Skeletal muscle satellite cell (primary cell): ENCODE measurements at regions not wholly inside any gene's neighbourhood (a gene's known extent, or its start where the extent isn't known, plus 50 kb on each side); places are given as distances from the start of the nearest gene placed in this dataset.

ENCODE experiments used
- H3K27me3 ChIP-seq: 2 replicates; pipeline ENCODE4 v1.7.0; 2013; ENCODE audit warnings: low read length; ENCODE audit not compliant: control insufficient read depth, insufficient read depth
- H3K36me3 ChIP-seq: 2 replicates; pipeline ENCODE4 v1.7.0; 2013; ENCODE audit warnings: mild to moderate bottlenecking, control low read depth, low read length; ENCODE audit not compliant: insufficient read depth
- H3K4me1 ChIP-seq: 2 replicates; pipeline ENCODE4 v1.7.0; 2013; ENCODE audit warnings: low read length; ENCODE audit not compliant: control insufficient read depth, insufficient read depth
- H3K4me2 ChIP-seq: 2 replicates; pipeline ENCODE4 v1.7.0; 2013; ENCODE audit warnings: mild to moderate bottlenecking, low read length
- H3K4me3 ChIP-seq: 2 replicates; pipeline ENCODE4 v1.7.0; 2013; ENCODE audit warnings: low read length
- H3K9ac ChIP-seq: 2 replicates; pipeline ENCODE4 v1.7.0; 2013; ENCODE audit warnings: mild to moderate bottlenecking, low read depth, low read length, moderate library complexity
- H3K9me3 ChIP-seq: replicated peaks from 2 replicates; pipeline ENCODE4 v1.7.0; 2013; ENCODE audit warnings: mild to moderate bottlenecking, control low read depth, low read length

GRCh38 chr18:57915248-57915647, 112.1 kb upstream of the ATP8B1 start:
- no peak overlapping the region for H3K4me3 ChIP-seq

GRCh38 chr18:57913686-57914085, 110.6 kb upstream of the ATP8B1 start:
- no peak overlapping the region for H3K4me3 ChIP-seq
- no peaks in the 10 kb centered on the region for H3K9me3 ChIP-seq
- H3K36me3 ChIP-seq, result no peaks in the 10 kb centered on the region
- H3K27me3 ChIP-seq, result no peaks in the 10 kb centered on the region
- H3K4me1 ChIP-seq, result peaks cover 23% of the 10 kb centered on the region
- no peak overlapping the region for H3K9ac ChIP-seq
- no peak overlapping the region for H3K4me2 ChIP-seq

More at GRCh38 chr18:57915248-57915647, 112.1 kb upstream of the ATP8B1 start:
- H3K4me2 ChIP-seq, result no peak overlapping the region
- H3K27me3 ChIP-seq, result no peaks in the 10 kb centered on the region
- peaks cover 23% of the 10 kb centered on the region for H3K4me1 ChIP-seq
- no peaks in the 10 kb centered on the region for H3K36me3 ChIP-seq
- H3K9ac ChIP-seq, result no peak overlapping the region
- H3K9me3 ChIP-seq, result no peaks in the 10 kb centered on the region

- peaks cover 6% of the 10 kb centered on the region for H3K4me1 ChIP-seq
- no peaks in the 10 kb centered on the region for H3K36me3 ChIP-seq
- no peak overlapping the region for H3K4me2 ChIP-seq
- H3K27me3 ChIP-seq, result peaks cover 7% of the 10 kb centered on the region
- no peak overlapping the region for H3K4me3 ChIP-seq
- H3K9me3 ChIP-seq, result no peaks in the 10 kb centered on the region
- H3K9ac ChIP-seq, result no peak overlapping the region
These were observed 107.7 kb upstream of the ATP8B1 start for GRCh38 chr18:57910817-57911216.

GRCh38 chr18:57910134-57910533, 107.0 kb upstream of the ATP8B1 start:
- Histone ChIP-seq H3K9me3 (no peaks in the 10 kb centered on the region), H3K4me2 (no peak overlapping the region), H3K27me3 (peaks cover 7% of the 10 kb centered on the region), H3K9ac (no peak overlapping the region), H3K36me3 (no peaks in the 10 kb centered on the region), H3K4me1 (no peaks in the 10 kb centered on the region), H3K4me3 (no peak overlapping the region)

- no peaks in the 10 kb centered on the region for H3K9me3 ChIP-seq
- no peaks in the 10 kb centered on the region for H3K4me1 ChIP-seq
- peaks cover 7% of the 10 kb centered on the region for H3K27me3 ChIP-seq
- no peaks in the 10 kb centered on the region for H3K36me3 ChIP-seq
- no peak overlapping the region for H3K4me2 ChIP-seq
- H3K9ac ChIP-seq, result no peak overlapping the region
- H3K4me3 ChIP-seq, result no peak overlapping the region
These were observed 106.5 kb upstream of the ATP8B1 start for GRCh38 chr18:57909620-57910019.

- Histone ChIP-seq H3K27me3 (peaks cover 7% of the 10 kb centered on the region), H3K4me3 (no peak overlapping the region), H3K9ac (no peak overlapping the region), H3K9me3 (no peaks in the 10 kb centered on the region), H3K4me2 (no peak overlapping the region), H3K36me3 (no peaks in the 10 kb centered on the region), H3K4me1 (no peaks in the 10 kb centered on the region)
These were observed 105.0 kb upstream of the ATP8B1 start for GRCh38 chr18:57908092-57908491.

- H3K4me1 ChIP-seq, result no peaks in the 10 kb centered on the region
- no peak overlapping the region for H3K9ac ChIP-seq
- no peaks in the 10 kb centered on the region for H3K36me3 ChIP-seq
- H3K9me3 ChIP-seq, result no peaks in the 10 kb centered on the region
- H3K27me3 ChIP-seq, result peaks cover 7% of the 10 kb centered on the region
- no peak overlapping the region for H3K4me3 ChIP-seq
- H3K4me2 ChIP-seq, result no peak overlapping the region
These were observed 104.4 kb upstream of the ATP8B1 start for GRCh38 chr18:57907550-57907949.

GRCh38 chr18:57906852-57907251, 103.7 kb upstream of the ATP8B1 start:
- H3K9ac ChIP-seq, result no peak overlapping the region
- H3K27me3 ChIP-seq, result peaks cover 7% of the 10 kb centered on the region
- H3K9me3 ChIP-seq, result no peaks in the 10 kb centered on the region
- H3K4me2 ChIP-seq, result no peak overlapping the region
- no peaks in the 10 kb centered on the region for H3K36me3 ChIP-seq
- no peak overlapping the region for H3K4me3 ChIP-seq
- H3K4me1 ChIP-seq, result no peaks in the 10 kb centered on the region

- Histone ChIP-seq H3K36me3 (no peaks in the 10 kb centered on the region), H3K4me2 (no peak overlapping the region), H3K4me3 (no peak overlapping the region), H3K9ac (no peak overlapping the region), H3K4me1 (peaks cover under 1% of the 10 kb centered on the region), H3K9me3 (no peaks in the 10 kb centered on the region), H3K27me3 (peaks cover 7% of the 10 kb centered on the region)
These were observed 101.4 kb upstream of the ATP8B1 start for GRCh38 chr18:57904535-57904934.

GRCh38 chr18:57902721-57903120, 99.6 kb upstream of the ATP8B1 start:
- H3K27me3 ChIP-seq, result peaks cover 7% of the 10 kb centered on the region
- H3K4me3 ChIP-seq, result no peak overlapping the region
- no peaks in the 10 kb centered on the region for H3K9me3 ChIP-seq
- no peak overlapping the region for H3K9ac ChIP-seq
- H3K4me1 ChIP-seq, result peaks cover 16% of the 10 kb centered on the region
- H3K36me3 ChIP-seq, result no peaks in the 10 kb centered on the region
- H3K4me2 ChIP-seq, result no peak overlapping the region

- no peaks in the 10 kb centered on the region for H3K36me3 ChIP-seq
- H3K9me3 ChIP-seq, result no peaks in the 10 kb centered on the region
- no peak overlapping the region for H3K4me3 ChIP-seq
- peaks cover 16% of the 10 kb centered on the region for H3K4me1 ChIP-seq
- peaks cover 1% of the 10 kb centered on the region for H3K27me3 ChIP-seq
- no peak overlapping the region for H3K4me2 ChIP-seq
- H3K9ac ChIP-seq, result no peak overlapping the region
These were observed 98.9 kb upstream of the ATP8B1 start for GRCh38 chr18:57901825-57902589.

GRCh38 chr18:57900906-57901435, 97.9 kb upstream of the ATP8B1 start:
- Histone ChIP-seq H3K4me3 (no peak overlapping the region), H3K4me1 (peaks cover 16% of the 10 kb centered on the region), H3K9ac (no peak overlapping the region), H3K27me3 (no peaks in the 10 kb centered on the region), H3K4me2 (no peak overlapping the region), H3K36me3 (no peaks in the 10 kb centered on the region), H3K9me3 (no peaks in the 10 kb centered on the region)
